ENCODE measurements at regions not wholly inside any gene's neighbourhood (a gene's known extent, or its start where the extent isn't known, plus 50 kb on each side); places are given as distances from the start of the nearest gene placed in this dataset.

DNA sequence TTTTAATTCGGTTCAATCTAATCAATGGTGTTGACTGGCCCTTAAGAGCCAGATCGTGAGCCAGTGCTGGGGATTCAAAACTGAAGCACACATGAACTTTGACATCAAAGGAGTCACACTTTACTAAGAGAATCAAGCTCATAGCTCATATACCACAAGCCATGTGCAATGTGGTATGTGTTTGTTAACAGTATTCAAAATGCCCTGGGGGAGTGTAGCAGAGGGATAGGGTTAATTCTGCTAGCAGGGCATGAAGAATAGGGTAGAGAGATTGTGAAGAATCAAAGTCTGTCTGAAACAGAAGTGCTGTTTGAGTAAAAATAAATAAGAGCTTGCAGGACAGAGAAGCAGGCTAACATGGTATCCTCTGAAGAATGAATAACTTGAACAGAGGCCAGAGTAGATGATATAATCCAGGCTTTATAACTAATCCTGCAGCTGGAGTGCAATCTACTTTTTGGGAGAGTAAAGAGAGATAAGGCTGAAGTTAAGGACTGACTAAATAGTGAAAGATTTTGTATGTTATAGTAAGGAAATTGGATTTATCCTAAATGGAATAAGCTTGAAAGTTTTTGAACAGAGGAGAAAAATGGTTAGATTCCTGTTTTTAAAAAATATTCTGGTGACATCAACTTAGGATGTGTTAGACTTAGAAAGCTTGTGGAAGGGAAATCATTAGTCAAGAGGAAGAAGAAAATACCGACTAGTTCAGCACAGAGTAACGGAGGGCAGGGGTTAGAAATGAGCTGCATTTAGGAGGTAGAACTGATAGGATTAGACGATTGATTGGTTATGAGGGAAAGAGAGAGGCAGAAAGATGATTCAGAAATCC is 292.0 kb downstream of the NFKBIZ start:
- DNase-seq (ENCODE audit: low read depth in 4 of 4, low spot score in 3 of 4) = no peak

DNA sequence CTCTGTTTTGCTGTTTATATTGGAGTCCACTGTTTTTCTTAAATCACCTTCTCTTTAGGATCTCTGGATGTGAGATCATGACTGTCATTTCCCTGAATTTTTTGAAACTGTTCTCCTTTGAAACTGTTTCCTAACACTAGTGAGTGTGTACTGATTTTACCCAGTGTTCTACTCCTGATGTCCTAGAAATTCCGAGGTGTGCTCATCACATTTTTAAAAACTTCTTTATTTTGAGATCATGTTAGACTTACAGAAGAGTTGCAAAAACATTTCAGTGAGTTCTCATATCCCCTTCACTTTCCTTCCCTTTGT is 292.6 kb downstream of the NFKBIZ start:
- no peak for DNase-seq (ENCODE audit: low read depth in 4 of 4, low spot score in 3 of 4)

- DNase-seq (ENCODE audit: low read depth in 4 of 4, low spot score in 3 of 4) = no peak
Measured at GRCh38 chr3:102142379-102143060, 292.3 kb upstream of the ZPLD1 start.

DNA sequence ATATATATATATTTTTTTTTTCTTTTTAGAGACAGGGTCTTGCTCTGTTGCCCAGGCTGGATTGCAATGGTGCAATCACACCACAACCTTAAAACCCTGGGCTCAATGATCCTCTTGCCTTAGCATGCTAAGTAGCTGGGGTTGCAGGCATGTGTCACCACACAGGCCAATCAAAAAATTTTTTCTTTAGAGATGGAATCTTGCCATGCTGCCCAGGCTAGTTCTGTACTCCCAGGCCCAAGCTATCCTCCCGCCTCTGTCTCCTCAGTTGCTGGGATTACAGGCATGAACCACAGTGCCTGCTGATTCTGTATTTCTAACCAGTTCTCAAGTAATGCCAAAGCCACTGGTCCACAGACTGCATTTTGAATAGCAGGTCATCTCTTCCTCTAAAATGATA is 291.3 kb upstream of the ZPLD1 start:
- DNase-seq (ENCODE audit: low read depth in 4 of 4, low spot score in 3 of 4) = no peak

DNA sequence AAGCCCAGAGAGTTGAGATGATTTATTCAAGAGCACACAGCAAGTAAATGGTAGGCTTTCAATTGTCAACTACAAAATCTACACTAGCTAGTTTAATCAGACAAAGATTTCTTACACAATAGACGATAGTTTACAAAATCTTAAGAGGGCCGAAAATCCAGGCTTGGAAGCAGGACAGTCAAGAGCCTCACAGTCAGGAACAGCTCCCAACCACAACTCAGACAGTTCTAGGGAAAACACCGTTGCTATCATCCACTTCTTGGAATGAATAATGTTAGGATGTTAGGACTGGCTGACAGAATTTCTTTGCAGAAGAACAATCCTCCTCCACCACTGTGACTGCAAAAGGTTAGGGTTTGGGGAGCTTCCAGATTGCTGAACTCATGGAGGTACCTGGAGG is 290.8 kb upstream of the ZPLD1 start:
- no peak for DNase-seq (ENCODE audit: low read depth in 4 of 4, low spot score in 3 of 4)

DNA sequence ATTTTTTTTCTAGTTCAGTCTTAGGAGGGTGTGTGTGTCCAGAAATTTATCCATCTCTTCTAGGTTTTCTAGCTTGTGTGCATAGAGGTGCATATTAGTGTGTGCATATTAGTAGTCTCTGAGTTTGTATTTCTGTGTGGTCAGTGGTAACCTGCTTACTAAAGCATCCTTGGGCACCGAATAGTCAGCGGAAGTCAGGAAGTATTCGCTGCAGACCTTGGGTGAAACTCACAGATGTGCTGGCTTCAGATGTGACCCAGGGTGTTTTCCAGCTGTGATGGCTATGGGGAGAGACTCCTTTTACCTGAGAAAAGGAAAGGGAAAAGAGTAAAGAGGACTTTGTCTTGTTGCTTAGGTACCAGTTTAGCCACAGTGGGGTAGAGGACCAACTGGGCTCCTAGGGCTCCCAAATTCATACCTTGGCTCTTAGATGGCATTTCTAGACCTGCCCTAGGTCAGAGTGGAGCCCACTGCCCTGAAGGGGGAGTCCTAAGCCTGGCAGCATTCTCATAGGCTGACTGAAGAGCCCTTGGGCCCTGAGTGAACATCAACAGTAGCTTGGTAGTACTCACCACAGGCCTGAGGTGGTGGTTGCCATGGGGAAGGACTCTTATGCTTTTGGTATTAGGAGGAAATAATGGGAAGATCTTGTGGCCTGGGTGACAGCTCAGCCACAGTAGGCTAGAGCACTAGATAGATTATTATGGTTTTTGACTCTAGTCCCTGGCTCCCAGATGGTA is 286.0 kb upstream of the ZPLD1 start:
- DNase-seq (ENCODE audit: low read depth in 4 of 4, low spot score in 3 of 4) = no peak

- no peak for DNase-seq (ENCODE audit: low read depth in 4 of 4, low spot score in 3 of 4)
Measured at GRCh38 chr3:102151935-102152334, 282.9 kb upstream of the ZPLD1 start.

DNA sequence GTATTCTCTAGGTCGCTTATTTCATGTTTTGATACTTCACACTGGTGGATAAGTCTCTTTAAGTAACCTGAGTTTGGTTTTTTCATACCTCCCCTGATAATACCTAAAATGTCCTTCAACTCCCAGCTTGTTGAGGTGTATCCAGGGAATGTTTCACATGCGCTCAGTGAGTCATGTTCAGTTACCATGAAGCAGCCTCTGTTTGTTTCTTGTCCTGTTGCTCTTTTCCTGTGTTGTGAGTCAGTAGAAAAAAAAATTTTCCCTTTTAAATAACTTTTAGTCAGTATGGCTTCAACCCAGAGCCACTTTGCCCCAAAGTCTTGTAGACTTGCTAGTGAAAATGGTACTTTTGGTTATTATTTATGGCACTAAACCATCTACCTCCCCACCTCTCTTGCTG is 278.4 kb upstream of the ZPLD1 start:
- DNase-seq (ENCODE audit: low read depth in 4 of 4, low spot score in 3 of 4) = no peak

GRCh38 chr3:102158080-102158740 is 276.6 kb upstream of the ZPLD1 start:
- DNase-seq (ENCODE audit: low read depth in 4 of 4, low spot score in 3 of 4) = no peak

DNA sequence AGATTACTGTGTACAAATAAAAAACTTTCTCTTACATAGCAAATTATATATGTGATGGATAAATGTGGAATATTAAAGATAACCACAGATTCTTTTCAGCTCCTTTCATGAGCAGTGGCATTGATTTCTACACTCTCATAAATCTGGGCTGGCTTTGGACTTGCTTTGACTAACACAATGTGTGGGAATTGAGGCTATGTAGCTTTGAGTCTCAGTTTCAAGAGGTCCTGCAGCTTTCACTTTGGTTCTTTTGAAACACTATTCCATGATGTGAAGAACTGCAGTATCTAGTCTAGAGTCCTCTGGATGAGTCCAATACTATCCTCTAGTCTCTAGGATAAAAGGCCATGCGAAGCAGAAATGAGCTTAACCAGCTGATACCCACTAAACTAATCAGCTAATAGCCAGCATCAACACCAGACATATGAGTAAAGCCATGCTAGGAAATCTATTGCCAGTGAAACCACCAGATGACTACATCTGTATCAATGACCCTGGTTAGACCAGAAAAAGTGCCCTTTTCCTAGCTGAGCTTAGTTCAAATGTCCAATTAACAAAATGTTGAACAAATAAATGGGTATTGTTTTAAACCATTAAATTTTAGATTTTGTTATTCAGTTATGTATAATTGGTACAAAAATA is 274.9 kb upstream of the ZPLD1 start:
- no peak for DNase-seq (ENCODE audit: low read depth in 4 of 4, low spot score in 3 of 4)

- DNase-seq (ENCODE audit: low read depth in 4 of 4, low spot score in 3 of 4) = no peak
Measured at GRCh38 chr3:102161384-102162006, 273.3 kb upstream of the ZPLD1 start.

DNA sequence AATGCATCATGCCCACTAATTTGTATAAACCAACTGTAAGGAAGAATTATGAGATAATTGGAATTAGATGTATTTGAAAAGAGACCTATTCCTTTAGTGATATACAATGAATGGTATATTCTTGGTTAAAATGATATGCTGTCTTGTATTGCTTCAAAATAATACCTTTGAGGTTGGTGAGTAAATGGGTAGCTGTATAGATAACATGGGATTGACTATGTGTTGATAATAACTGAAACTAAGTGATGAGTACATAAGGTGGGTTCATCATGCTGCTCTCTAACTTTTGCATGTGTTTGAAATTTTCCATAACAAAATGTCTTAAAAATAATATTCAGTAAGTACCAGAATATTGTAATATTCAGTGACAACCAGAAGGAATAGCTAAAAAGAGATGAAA is 272.6 kb upstream of the ZPLD1 start:
- no peak for DNase-seq (ENCODE audit: low read depth in 4 of 4, low spot score in 3 of 4)

GRCh38 chr3:102163039-102163817 is 271.6 kb upstream of the ZPLD1 start:
- DNase-seq (ENCODE audit: low read depth in 4 of 4, low spot score in 3 of 4) = no peak

DNA sequence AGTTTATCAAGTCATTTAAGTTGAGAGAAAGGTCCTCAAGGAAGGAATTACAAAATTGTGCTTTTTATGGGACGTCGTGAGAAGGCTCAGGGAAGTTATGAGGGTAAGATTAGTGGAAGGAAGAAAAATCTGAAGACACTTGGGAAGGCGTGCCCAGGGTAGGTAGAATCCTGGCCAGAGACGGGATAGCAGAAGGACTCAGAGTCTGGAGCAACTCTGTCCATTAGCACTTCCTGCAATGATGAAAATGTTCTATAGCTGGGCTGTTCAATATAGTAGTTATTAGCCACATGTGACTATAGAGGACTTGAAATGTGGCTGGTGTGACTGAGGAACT is 271.0 kb upstream of the ZPLD1 start:
- no peak for DNase-seq (ENCODE audit: low read depth in 4 of 4, low spot score in 3 of 4)

- DNase-seq (ENCODE audit: low read depth in 4 of 4, low spot score in 3 of 4) = no peak
Measured at GRCh38 chr3:102165367-102165766, 269.4 kb upstream of the ZPLD1 start.

DNA sequence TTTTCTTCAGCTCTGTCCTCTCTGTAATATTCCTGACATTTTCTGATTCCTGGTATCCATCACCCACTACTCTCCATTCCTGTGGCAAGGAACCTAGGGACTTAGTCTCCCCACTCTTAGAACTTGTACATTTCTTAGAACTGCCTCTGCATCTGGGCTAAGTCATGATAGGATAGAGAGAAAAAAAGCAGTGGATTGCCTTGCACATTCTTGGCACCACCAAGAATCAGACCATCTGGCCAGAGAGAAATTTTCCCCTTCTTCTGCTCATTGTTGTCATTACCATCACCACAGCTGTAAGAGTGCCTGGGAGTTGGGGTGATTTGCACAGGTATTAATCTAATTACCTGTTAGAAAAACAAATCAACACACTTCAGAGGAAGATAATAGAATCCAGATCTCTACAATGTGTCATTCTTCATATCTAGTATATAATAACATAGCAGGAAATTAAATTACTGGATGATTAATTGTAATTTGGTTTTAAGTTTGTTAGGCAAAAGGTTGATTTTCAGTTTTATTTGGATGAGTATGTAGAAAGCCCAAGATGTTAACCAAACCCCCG is 264.8 kb upstream of the ZPLD1 start:
- DNase-seq (ENCODE audit: low read depth in 4 of 4, low spot score in 3 of 4) = no peak

DNA sequence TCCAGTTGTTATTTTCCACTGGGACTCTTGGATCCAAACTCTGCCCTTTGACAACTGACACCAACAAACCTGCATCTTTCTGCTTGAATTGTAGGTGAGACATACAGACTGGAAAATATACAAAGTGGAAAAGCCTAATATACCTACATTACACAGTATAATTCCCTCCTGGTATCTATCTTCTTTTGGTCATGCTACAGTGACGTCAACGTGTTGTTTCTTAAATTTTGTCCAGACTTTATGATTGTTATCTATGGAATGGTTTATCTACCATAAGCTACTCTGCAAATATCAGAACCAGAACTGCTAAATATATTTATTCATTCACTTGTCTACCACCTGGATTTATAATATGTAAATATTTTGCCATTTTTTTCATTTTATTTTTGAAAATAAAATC is 264.3 kb upstream of the ZPLD1 start:
- no peak for DNase-seq (ENCODE audit: low read depth in 4 of 4, low spot score in 3 of 4)

GRCh38 chr3:102174312-102174712 is 260.5 kb upstream of the ZPLD1 start:
- no peak for DNase-seq (ENCODE audit: low read depth in 4 of 4, low spot score in 3 of 4)

DNA sequence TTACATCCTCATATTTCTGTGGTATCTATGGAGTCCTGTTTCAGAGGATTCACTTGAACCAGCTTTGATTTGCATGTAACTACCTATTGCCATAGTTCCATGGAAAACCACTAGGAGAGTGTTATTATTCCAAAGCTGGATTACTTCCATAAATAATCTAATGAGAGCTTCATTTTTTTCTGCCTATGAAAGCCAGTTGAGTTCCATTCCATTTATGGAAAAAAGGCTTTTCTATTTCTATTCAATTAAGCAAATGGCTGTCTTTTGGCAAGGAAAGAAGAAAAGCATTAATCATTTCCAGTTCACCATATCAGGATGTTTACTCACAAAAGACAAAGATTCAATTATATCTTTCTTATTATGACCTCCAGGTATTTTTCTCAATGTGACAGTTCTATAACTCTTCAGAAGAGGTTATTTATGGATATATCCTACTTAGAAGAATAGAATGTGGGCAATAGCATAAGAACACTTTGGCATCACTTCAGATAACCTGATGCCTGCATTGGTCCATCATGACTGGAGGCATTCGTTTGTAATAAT is 259.9 kb upstream of the ZPLD1 start:
- no peak for DNase-seq (ENCODE audit: low read depth in 4 of 4, low spot score in 3 of 4)

All from right renal pelvis (tissue), 4 donors.